Stimulated activated CD8-positive, alpha-beta memory T cell treated with anti-CD3 and anti-CD28 coated beads, Interleukin-15, amount 100 ng/mL, for 1 hour (primary cell): ENCODE measurements at regions not wholly inside any gene's neighbourhood (a gene's known extent, or its start where the extent isn't known, plus 50 kb on each side); places are given as distances from the start of the nearest gene placed in this dataset.

Experiments
- DNase-seq: peaks from one replicate; pipeline ENCODE4 v3.0.0-alpha.2; 2020; ENCODE audit warnings: low read depth

- DNase-seq: no peak
Observed at GRCh38 chr6:28707387-28708282, 182.0 kb downstream of the GPX5 start.

- no peak for DNase-seq
Observed at GRCh38 chr6:28709478-28710349, 184.0 kb downstream of the GPX5 start.

- DNase-seq: no peak
Observed at GRCh38 chr6:28710466-28711191, 184.9 kb downstream of the GPX5 start.

GRCh38 chr6:28711325-28711724 is 185.6 kb downstream of the GPX5 start:
- no peak for DNase-seq

GRCh38 chr6:28711788-28712341 is 186.2 kb downstream of the GPX5 start:
- DNase-seq: no peak

- DNase-seq: no peak
Observed at GRCh38 chr6:28712982-28713381, 187.3 kb downstream of the GPX5 start.

- no peak for DNase-seq
Observed at GRCh38 chr6:28719275-28719940, 193.7 kb downstream of the GPX5 start.

GRCh38 chr6:28720357-28721231 is 194.9 kb downstream of the GPX5 start:
- DNase-seq: no peak

GRCh38 chr6:28721372-28721771 is 195.7 kb downstream of the GPX5 start:
- no peak for DNase-seq

- DNase-seq: no peak
Observed at GRCh38 chr6:28724395-28724794, 198.7 kb downstream of the GPX5 start.

- no peak for DNase-seq
Observed at GRCh38 chr6:28725274-28725809, 198.4 kb downstream of the TRIM27 start.

GRCh38 chr6:28725890-28726348 is 197.9 kb downstream of the TRIM27 start:
- no peak for DNase-seq

- no peak for DNase-seq
Observed at GRCh38 chr6:28726569-28727309, 197.0 kb downstream of the TRIM27 start.

GRCh38 chr6:28727559-28728211 is 196.1 kb downstream of the TRIM27 start:
- DNase-seq: no peak

GRCh38 chr6:28729501-28730402 is 194.0 kb downstream of the TRIM27 start:
- no peak for DNase-seq

- no peak for DNase-seq
Observed at GRCh38 chr6:28732052-28732451, 191.7 kb downstream of the TRIM27 start.

- no peak for DNase-seq
Observed at GRCh38 chr6:28734443-28734959, 189.3 kb downstream of the TRIM27 start.
